ENCODE measurements at regions not wholly inside any gene's neighbourhood (a gene's known extent, or its start where the extent isn't known, plus 50 kb on each side); places are given as distances from the start of the nearest gene placed in this dataset.

DNA sequence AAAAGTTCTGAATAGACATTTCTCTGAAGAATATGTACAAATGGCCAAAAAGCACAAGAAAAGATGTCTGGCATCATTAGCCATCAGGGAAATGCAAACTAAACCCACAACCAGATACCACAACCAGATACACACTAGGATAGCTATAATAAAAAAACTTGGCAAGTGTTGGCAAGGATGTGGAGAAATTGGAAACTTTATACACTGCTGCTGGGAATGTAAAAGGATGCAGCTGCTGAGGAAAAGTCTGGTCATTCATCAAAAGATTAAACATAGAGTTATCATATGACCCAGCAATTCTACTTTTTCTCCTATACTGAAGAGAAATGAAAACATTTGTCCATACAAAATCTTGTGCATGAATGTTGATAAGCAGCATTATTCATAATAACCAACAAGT, 92.3 kb downstream of the UCHL1 start:
- TF ChIP-seq POLR2AphosphoS5 (IDR thresholded peaks at IDR 0.05) (no peak), CTCF (IDR thresholded peaks at IDR 0.05) (no peak), POLR2A (IDR thresholded peaks at IDR 0.05) (no peak)

All from prostate gland (tissue), 2 donors.